MCF 10A (cell line): ENCODE measurements at regions not wholly inside any gene's neighbourhood (a gene's known extent, or its start where the extent isn't known, plus 50 kb on each side); places are given as distances from the start of the nearest gene placed in this dataset.
A peak's percentile ranks its signal among the peaks of the same experiment; 100 is the strongest.

Experiments
- BruUV-seq: library from RNA; stranded (reverse); fragments of 400-500 nt; replicated peaks from 2 replicates; lab custom pipeline; 2021; lab: Mats Ljungman, UMichigan
- CTCF ChIA-PET: fragments of 300-600 bp; sonication (Branson Sonifier 250); formaldehyde crosslinking; extraction: SDS; loops from one replicate; lab custom pipeline; 2021; ENCODE audit warnings: antibody characterized with exemption, inconsistent platforms; lab: Yijun Ruan, JAX
- POLR2A ChIA-PET: fragments of 300-600, 350-650 bp; sonication (Branson Sonifier 250); formaldehyde crosslinking; extraction: SDS; loops from one replicate; lab custom pipeline; 2020; ENCODE audit warnings: antibody characterized with exemption, inconsistent platforms; lab: Yijun Ruan, JAX
- DNase-seq: peaks from one replicate; pipeline ENCODE4 v3.0.0-alpha.2; 2018; ENCODE audit not compliant: unreplicated experiment
- H3K27ac Mint-ChIP-seq: one replicate; pipeline ENCODE4 v1.8.0; 2022; ENCODE audit warnings: mild to moderate bottlenecking, low read depth, mixed read lengths; ENCODE audit not compliant: unreplicated experiment
- H3K27me3 Mint-ChIP-seq: one replicate; pipeline ENCODE4 v1.8.0; 2022; ENCODE audit warnings: mixed read lengths; ENCODE audit not compliant: insufficient read depth, unreplicated experiment
- H3K36me3 Mint-ChIP-seq: one replicate; pipeline ENCODE4 v1.8.0; 2022; ENCODE audit warnings: mild to moderate bottlenecking, moderate library complexity, mixed read lengths; ENCODE audit not compliant: insufficient read depth, unreplicated experiment
- H3K4me1 Mint-ChIP-seq: one replicate; pipeline ENCODE4 v1.8.0; 2022; ENCODE audit warnings: mixed read lengths; ENCODE audit not compliant: insufficient read depth, unreplicated experiment
- H3K4me3 Mint-ChIP-seq: one replicate; pipeline ENCODE4 v1.8.0; 2022; ENCODE audit warnings: mild to moderate bottlenecking, moderate library complexity, mixed read lengths; ENCODE audit not compliant: unreplicated experiment
- H3K9me3 Mint-ChIP-seq: one replicate; pipeline ENCODE4 v1.8.0; 2022; ENCODE audit warnings: mixed read lengths; ENCODE audit not compliant: unreplicated experiment
- intact Hi-C: fragments of 100-400 bp; cut with micrococcal nuclease; formaldehyde crosslinking; loops from 2 replicates; pipeline ENCODE4 v1.14.1; 2022
- TF ChIP-seq, protein P1 (sequence below): fragments of 200-600 bp; IDR thresholded peaks from one replicate; pipeline ENCODE4 v1.8.0; 2022; ENCODE audit warnings: antibody characterized with exemption, mild to moderate bottlenecking; ENCODE audit not compliant: unreplicated experiment

DNA sequence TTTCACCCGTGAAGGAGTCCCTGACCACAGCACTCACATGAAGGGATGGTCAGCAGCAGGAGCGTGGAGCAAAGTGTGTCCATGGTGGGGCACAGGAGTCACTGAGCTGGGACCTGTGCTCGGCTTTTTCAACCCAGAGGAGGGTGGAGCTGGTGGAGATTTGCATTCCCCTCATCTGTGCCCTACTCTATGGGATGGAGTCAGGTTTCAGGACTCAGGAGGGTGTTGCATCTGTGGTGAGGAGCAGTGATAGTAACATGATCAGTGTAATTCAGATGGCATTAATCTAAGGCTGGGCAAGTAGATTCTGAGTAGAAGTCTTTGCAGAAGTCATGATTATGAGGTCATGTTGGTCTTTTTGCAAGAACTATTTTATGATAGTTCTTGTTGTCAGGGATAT lies 511.9 kb downstream of the TMEM121 start:
- H3K4me1 Mint-ChIP-seq: no peaks in the 10 kb centered on the region
- no peak overlapping the region for H3K27ac Mint-ChIP-seq
- no peak for DNase-seq
- intact Hi-C loops: no loop called here
- no peaks in the 10 kb centered on the region for H3K9me3 Mint-ChIP-seq
- peaks cover 55% of the 10 kb centered on the region for H3K27me3 Mint-ChIP-seq
- H3K4me3 Mint-ChIP-seq: no peak overlapping the region
- no TSS peak for BruUV-seq
- no peaks in the 10 kb centered on the region for H3K36me3 Mint-ChIP-seq
- ChIA-PET POLR2A (no interaction called here), CTCF (no interaction called here)
- TF ChIP-seq, protein P1, sequence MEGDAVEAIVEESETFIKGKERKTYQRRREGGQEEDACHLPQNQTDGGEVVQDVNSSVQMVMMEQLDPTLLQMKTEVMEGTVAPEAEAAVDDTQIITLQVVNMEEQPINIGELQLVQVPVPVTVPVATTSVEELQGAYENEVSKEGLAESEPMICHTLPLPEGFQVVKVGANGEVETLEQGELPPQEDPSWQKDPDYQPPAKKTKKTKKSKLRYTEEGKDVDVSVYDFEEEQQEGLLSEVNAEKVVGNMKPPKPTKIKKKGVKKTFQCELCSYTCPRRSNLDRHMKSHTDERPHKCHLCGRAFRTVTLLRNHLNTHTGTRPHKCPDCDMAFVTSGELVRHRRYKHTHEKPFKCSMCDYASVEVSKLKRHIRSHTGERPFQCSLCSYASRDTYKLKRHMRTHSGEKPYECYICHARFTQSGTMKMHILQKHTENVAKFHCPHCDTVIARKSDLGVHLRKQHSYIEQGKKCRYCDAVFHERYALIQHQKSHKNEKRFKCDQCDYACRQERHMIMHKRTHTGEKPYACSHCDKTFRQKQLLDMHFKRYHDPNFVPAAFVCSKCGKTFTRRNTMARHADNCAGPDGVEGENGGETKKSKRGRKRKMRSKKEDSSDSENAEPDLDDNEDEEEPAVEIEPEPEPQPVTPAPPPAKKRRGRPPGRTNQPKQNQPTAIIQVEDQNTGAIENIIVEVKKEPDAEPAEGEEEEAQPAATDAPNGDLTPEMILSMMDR: no peak

DNA sequence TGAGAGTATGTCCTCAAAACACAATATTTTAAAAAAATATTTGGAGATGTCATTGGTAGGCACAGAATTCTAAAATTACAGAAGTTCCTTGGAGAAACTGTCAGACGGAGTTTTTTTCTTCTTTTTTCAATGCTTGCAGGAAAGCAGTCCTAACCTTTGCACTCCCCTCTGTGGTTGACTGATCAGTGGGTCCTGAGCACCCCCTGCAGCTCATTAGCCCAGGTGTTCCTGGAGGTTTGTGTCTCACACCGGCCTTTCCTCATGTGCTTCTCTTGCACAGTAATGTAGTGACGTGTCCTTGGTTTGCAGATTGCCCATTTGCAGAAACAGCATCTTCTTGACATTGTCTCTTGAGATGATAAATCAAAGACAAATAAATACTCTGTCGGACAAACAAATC lies 513.0 kb downstream of the TMEM121 start:
- DNase-seq: peak; percentile 35
- ChIA-PET CTCF (interaction anchor here (1.0 to 1.7 kb wide), 4 partner anchors 14 to 70 kb away, joined by 3 to 6 read pairs (median 3); no protein-coding TSS in a partner anchor), POLR2A (no interaction called here)
- no TSS peak for BruUV-seq
- Mint-ChIP-seq H3K27ac (no peak overlapping the region), H3K4me1 (no peaks in the 10 kb centered on the region), H3K9me3 (no peaks in the 10 kb centered on the region), H3K36me3 (no peaks in the 10 kb centered on the region), H3K27me3 (peaks cover 54% of the 10 kb centered on the region), H3K4me3 (no peak overlapping the region)
- intact Hi-C loops: no loop called here
- TF ChIP-seq, protein P1: no peak

DNA sequence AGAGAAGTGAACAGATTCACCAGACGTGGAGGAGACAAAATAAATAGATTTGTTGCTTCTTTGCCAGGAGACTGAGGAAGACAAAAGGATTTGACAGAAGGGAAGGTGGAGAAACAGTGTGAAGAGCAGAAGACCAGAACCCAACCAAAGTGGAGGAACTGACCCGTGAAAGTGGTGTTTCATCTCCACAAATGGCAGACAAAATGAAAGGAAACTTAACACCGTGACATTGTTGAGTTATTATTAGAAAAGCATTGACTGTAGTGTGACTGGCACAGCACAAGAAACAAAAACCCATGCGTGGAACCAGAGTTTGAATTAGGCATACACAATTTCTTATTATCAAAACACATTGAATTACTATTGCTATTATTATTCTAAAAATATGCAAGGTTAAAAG lies 518.1 kb downstream of the TMEM121 start:
- DNase-seq: no peak
- intact Hi-C loops: no loop called here
- Mint-ChIP-seq H3K36me3 (no peaks in the 10 kb centered on the region), H3K27me3 (peaks cover 82% of the 10 kb centered on the region), H3K4me1 (no peaks in the 10 kb centered on the region), H3K4me3 (no peak overlapping the region), H3K9me3 (no peaks in the 10 kb centered on the region), H3K27ac (no peak overlapping the region)
- TF ChIP-seq, protein P1: no peak
- CTCF ChIA-PET: no interaction called here
- BruUV-seq: no TSS peak
- POLR2A ChIA-PET: no interaction called here

DNA sequence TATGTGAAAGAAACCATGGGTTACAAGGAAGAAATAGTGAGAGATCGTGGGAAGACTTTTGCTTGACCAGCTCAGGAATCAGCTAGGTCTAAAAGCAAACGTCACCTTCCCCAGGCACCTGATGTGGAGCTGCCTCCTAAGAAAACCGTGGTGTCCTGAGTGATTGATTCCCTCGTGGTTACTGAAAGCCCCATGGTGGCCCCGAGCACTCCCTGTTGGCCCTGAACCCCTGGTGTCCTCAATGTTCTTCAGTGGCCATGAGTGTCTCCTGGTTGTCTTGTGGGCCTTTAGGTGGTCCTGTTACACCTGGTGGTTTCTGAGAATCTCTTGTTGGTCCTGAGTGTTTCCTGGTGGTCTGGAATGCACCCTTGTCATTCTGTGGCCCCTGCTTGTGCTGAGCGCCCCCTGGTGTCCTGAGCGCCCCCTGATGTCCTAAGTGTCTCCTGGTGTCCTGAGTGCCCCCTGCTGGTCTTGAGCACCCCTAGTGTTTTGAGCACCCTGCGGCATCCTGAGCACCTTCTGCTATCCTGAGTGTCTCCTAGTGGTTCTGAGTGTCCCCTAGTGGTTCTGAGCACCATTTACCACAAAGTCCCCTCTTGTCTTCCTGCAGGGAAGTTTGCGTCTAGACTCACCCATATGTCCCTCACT lies 518.7 kb downstream of the TMEM121 start:
- POLR2A ChIA-PET: no interaction called here
- intact Hi-C loops: no loop called here
- Mint-ChIP-seq H3K9me3 (no peaks in the 10 kb centered on the region), H3K27me3 (peaks cover 88% of the 10 kb centered on the region), H3K36me3 (no peaks in the 10 kb centered on the region), H3K4me3 (no peak overlapping the region), H3K4me1 (no peaks in the 10 kb centered on the region), H3K27ac (no peak overlapping the region)
- peak; percentile 54 for DNase-seq
- TF ChIP-seq, protein P1: peak; percentile 46
- CTCF ChIA-PET: interaction anchor here (0.6 kb wide), 1 partner anchor 11 kb away, joined by 3 read pairs; no protein-coding TSS in a partner anchor
- no TSS peak for BruUV-seq
